Stimulated activated CD4-positive, alpha-beta T cell treated with anti-CD3 and anti-CD28 coated beads, Interleukin-15, amount 100 ng/mL, for 24 hours (primary cell): ENCODE measurements at regions not wholly inside any gene's neighbourhood (a gene's known extent, or its start where the extent isn't known, plus 50 kb on each side); places are given as distances from the start of the nearest gene placed in this dataset.
"Not testable (repeated sequence)": the region's sequence is repeated elsewhere in the genome, so short reads cannot be mapped to it uniquely, and the experiment has no call there.

Experiments used
- DNase-seq: peaks from one replicate; pipeline ENCODE4 v3.0.0-alpha.2; 2020

DNA sequence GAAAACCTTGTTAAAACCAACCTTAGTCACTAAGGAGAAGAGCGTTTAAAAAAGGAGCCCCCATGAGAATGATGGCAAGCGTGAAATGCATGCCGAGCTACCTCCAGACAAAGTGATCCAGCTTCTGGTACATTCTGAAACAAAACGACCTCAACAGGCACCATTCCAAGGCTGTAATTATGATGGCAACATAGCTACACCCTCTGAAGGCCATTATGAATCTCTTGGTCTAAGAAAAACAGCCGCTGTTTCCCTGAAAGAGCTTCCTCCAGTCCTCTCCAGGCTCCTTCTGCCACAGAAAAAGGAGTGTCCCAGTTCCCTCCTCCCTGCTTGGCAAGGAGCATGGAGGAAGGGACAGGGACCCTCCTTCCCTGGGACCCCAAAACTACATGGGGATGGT lies 50.0 kb upstream of the ABLIM1 start:
- no peak for DNase-seq

DNA sequence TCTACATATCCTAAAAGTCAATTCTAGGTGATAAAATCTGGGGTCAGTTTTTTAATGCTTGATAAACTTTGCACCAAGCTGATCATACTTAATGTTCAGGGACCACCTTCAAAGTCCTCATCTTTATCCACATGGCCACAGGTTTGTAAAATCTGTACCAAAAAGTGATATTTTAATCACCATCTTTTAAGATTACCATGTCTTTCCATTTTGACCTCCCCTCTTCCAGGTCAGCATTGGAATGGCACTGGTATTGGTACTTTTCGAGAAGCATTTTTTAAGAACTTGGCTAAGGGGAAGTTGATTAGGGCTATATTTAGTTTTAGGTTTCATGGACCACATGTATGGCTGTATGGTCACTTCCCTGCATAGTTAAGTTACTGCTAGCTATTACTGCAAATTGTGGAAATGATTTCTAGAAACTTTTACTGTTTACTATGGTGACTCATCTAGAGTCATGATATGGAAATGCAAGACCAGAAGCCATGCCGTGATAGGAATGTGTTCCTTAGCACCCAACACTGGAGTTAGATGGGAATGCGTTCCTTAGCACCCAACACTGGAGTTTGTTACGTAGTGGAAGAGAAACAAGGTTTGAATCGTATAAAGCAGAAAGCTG lies 50.8 kb upstream of the ABLIM1 start:
- DNase-seq: no peak

DNA sequence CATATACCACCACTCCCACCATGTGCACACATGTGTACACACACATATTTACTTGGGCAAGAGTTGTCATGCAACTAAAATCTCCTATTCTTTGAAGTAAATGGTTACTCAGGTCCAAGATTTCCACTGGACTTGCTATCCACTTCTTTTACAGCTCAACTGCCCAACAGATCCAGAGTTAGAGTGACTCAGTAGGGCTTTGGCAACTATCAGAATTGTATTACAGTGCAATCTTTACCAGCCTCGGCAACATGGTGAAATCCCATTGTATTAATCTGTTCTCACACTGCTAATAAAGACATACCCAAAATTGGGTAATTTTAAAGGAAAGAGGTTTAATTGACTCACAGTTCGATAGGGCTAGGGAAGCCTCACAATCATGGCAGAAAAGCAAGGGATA lies 51.9 kb upstream of the ABLIM1 start:
- no peak for DNase-seq

DNA sequence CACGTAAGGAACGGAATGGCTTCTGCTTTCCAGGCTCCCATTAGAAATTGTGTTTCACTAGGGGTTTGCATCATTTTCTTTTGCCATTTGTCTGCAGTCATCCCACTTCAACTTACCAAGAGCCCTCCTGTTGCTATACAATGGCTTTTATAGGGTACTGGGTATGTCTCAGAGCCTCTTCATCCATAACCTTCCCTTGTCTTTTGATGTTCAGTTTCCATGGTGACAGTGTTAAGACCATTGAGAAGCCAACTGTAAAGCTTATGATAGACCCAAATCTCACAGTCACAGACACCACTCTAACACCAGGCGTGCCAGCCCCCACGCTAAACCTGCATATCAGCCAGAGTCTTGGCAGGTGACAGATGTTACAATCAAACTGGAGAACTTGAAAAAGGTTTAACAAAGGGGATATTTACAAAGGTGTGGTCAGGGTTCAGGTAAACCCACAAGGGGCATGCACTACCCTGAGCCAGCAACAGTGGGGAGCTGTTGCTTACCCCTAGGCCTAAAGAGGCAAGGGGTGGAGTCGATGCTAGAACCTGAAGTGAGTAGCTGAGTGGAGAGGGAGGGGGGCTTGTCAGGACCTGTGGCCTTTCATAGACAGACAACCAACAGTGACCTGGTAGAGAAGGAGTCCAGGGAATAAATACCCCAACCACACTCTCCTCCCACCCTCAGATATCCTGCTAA lies 53.2 kb upstream of the ABLIM1 start:
- DNase-seq: no peak

DNA sequence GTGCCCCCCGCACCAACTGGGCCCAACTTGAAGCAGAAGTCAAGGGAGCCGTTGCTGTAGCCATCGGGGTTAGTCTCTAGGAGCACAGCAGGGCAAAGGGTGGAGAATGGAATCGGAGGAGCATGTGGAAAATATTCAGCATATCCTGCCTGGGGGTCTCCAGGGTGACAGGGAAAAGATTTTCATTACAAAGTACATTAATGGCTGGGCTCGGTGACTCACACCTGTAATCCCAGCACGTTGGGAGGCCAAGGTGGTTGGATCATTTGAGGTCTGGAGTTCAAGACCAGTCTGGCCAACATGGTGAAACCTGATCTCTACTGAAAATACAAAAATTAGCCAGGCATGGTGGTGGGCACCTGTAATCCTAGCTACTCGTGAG lies 53.8 kb upstream of the ABLIM1 start:
- DNase-seq: no peak

DNA sequence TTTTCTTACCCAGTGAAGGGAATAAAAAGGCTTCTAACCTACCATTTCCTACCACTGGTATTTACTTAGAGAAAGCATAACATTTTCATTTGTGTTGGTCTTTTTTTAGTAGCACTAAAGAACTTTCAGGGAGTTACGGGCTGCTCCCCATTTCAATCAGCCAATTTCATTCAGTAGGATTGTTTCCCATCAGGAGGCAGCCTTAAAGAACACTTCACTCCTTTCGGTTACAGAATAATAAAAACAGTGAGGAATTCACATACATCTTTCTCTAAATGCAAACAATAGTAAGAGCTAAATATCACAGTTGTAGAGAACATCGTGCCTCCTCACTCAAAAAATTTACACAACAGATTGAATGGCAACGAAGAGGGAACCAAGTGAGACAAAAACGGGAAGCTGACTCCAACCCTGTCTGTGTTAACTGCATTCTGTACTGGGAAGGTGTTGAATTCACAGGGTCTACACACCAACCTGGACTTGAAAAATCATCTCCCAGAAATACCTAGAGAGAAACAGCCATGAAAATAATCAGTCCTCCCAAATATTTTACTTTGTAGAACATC lies 55.5 kb upstream of the ABLIM1 start:
- DNase-seq: no peak

- DNase-seq: no peak
Measured at GRCh38 chr10:114714281-114714741, 56.2 kb upstream of the ABLIM1 start.

DNA sequence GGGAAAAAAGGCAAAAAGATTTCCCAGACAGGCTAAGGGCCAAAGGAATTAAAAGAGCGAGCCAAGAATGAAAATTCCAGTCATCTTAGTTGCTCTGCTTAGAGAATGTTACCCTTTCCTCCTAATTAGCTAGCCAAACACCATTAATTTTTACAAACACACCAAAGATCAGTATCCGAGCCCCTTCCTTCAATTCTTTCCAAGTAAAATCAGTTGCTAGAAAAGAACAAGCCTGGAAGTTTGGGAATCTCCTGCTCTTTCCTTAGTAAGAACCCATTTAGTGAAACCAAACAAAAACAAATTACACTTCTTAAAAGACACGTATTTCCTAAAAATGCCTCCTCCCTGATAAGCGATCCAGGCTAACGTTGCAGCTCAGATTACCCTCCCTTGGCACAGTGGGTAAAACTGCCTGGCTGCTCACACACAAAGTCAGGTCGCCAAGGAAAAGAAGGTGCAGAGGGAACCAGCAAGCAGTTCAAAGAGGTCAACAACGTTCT lies 57.1 kb upstream of the ABLIM1 start:
- DNase-seq: no peak

DNA sequence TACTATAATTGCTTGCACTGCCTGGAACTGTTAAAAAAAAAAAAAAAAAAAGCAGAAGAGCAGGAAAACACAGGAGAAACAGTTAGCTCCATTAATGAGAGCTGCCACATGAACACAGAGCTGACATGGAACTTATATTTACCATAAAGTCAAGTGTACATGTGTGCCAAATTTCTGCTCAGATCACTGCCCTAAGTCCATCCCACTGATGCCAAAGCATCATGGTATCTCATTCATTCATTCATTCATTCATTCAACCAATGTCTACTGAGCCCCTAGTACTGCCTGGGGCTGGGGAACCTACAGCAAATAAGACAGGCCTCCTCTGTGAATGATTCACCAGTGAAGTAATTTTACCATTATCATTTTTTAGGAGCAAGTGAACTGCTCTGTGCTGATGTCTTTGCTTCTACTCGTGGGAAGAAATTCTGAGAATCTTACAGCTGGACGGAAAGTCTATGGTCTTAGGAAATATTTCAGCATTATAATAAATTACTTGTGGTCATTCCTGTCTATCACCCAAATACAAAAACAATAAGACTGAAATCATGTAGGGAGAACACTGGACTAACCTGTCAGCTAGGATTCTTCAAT lies 58.8 kb upstream of the ABLIM1 start:
- no peak for DNase-seq

- DNase-seq: not testable (repeated sequence)
Measured at GRCh38 chr10:114717881-114718280, 59.8 kb upstream of the ABLIM1 start.

GRCh38 chr10:114718374-114718773 lies 60.3 kb upstream of the ABLIM1 start:
- DNase-seq: no peak

DNA sequence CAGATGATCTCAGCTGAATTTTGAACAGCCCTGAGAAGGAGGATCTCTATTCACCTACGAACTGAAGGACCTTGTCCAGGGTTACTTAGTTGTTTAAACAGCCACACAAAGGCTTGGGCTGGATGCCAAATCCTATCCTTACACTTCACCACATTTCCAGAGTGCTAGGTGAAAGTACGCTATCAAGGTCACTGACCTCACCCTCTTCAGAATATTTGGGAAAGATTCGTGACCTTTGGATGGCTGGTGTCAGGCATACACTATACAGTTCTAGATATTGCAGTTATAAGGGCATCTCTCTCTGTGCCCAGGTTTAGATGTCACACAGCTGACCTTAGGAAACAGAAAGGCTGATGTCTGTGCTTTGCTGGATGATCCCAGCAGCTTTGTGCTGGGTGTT lies 61.2 kb upstream of the ABLIM1 start:
- DNase-seq: no peak

- not testable (repeated sequence) for DNase-seq
Measured at GRCh38 chr10:114720023-114720422, 61.9 kb upstream of the ABLIM1 start.

DNA sequence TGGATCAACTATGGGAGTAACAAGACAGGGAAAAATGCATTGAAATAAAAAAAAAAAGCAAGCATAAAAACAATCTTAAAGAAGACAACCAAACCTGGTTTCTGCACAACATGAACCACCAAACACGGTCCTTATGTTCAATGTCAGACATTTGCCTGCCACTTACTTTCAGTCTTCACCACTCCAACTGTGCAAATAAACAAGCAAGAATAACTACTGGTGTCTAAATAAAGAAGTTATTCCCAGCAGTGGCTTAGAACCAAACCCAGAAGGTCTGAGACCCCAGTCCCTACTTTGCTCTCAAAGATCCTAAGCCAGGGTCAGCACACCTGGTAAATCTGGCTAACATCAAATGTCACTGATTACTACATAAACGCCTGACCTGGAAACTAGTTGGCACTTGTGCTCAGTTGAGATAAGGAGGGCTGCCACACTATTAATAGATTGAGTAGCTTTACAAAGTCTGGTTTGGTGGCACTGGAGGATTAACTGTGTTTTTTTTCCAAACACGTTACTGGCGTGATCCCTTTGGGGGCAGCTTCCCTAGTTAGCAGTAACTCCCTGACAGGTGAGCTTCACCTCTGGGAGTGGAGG lies 62.7 kb upstream of the ABLIM1 start:
- DNase-seq: no peak

DNA sequence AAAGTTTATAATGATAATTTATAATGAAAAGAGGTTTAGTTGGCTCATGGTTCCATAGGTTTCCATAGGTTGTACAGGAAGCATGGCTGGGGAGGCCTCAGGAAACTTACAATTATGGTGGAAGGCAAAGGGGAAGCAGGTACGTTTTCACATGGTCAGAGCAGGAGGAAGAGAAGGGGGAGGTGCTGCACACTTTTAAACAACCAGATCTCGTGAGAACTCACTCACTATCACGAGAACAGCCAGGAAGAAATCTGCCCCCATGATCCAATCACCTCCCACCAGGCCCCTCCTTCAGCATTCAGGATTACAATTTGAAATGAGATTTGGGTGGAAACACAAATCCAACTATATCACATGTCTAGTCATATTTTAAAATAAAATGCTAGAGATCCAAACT lies 64.1 kb upstream of the ABLIM1 start:
- DNase-seq: not testable (repeated sequence)

DNA sequence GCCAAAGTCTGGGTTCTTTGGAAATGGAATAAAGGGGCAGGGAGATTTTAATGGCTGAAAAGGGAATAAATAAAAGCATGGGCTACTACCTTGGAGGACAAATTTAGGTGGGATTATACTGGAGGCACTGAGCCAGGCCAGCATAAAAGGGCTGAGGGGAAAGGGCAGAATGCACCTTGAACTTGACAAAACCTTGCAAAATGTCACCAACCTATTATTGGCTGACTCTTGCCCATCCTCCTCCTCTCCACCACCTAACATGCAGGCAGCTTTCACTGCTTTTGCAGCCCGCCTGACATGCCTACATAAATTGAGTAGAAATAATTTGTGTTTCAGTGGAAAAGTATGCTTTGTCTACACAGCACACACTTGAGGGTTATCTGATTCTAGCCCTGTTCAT lies 65.3 kb upstream of the ABLIM1 start:
- no peak for DNase-seq

- DNase-seq: no peak
Measured at GRCh38 chr10:114723991-114724715, 66.1 kb upstream of the ABLIM1 start.

DNA sequence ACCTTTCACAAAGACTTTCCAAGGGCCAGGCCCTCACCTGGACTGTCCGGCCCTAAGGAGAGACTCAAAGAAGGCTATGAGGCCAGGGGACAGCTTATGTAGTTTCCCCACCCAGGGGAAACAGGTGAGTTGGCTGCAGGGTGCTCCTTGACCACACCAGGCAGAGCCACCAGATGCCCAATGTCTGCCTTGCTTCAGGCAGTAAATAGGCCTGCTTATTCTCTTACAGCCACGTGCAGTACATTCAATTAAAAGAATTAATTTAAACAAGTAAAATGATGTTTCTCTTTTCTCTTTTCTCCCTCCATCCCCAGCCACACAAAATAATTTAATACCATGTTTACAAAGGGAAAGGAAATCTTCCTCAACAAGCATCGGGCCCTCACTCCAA lies 66.6 kb upstream of the ABLIM1 start:
- no peak for DNase-seq

DNA sequence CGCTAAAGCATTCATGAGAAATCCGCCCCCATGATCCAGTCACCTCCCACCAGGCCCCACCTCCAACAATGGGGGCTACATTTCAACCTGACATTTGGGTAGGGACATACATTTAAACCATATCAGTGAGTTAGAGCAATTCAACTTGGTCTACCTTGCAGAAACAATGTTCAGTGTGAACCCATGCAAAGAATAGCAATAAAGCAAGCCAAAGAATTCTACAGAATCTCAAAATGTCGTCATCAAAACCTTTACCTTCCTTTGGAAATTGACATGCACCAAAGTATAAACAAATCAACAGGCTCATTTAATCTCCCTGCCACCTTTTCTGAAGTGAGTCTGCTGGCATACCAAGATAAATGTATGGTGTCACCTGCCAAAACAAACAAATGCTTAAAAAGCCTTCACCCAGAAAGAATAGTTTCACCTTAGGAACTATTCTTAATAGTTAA lies 68.8 kb upstream of the ABLIM1 start:
- DNase-seq: no peak

GRCh38 chr10:114728325-114728724 lies 70.2 kb upstream of the ABLIM1 start:
- DNase-seq: no peak

GRCh38 chr10:114729103-114729659 lies 71.1 kb upstream of the ABLIM1 start:
- no peak for DNase-seq

DNA sequence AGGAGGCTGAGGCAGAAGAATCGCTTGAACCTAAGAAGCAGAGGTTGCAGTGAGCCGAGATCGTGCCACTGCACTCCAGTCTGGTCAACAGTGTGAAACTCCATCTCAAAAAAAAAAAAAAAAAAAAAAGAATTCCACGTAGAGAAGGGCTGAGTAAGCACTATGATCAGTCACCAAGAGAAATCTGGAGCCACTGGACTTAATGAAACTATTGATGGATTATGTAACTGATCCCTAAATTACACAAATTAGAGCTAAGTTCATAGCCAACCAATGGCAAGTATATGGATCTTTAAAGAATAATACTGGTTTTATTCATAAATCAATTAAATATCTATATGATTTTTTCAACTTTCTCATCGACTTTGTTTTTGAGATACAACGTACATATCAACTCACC lies 72.2 kb upstream of the ABLIM1 start:
- DNase-seq: no peak
